ENCODE measurements at regions not wholly inside any gene's neighbourhood (a gene's known extent, or its start where the extent isn't known, plus 50 kb on each side); places are given as distances from the start of the nearest gene placed in this dataset.

GRCh38 chr6:22119500-22119899 lies 177.3 kb downstream of the PRL start:
- no peak overlapping the region for H3K4me3 Mint-ChIP-seq
- no peaks in the 10 kb centered on the region for H3K27me3 Mint-ChIP-seq
- 100% methylated on average over 1 of the region's 1 CpG for WGBS (ENCODE audit: insufficient coverage)
- Histone ChIP-seq H3K79me2 (ENCODE audit: control insufficient read depth, insufficient read depth, low read length) (no peaks in the 10 kb centered on the region), H3K4me1 (ENCODE audit: control insufficient read depth in 2 of 2, insufficient read depth in 2 of 2, low read length in 2 of 2) (no peaks in the 10 kb centered on the region), H2AFZ (ENCODE audit: insufficient read depth, low read depth, low read length, poor library complexity, severe bottlenecking) (no peak overlapping the region), H3K27me3 (replicated peaks in 1 of 4; ENCODE audit: control extremely low read depth in 1 of 4, control insufficient read depth in 3 of 4, insufficient read depth in 4 of 4, low read length in 3 of 4) (no peaks in the 10 kb centered on the region), H3K36me3 (replicated peaks in 1 of 2; ENCODE audit: control extremely low read depth in 1 of 2, control insufficient read depth in 1 of 2, extremely low read depth in 1 of 2, insufficient read depth in 2 of 2, low read length in 1 of 2) (no peaks in the 10 kb centered on the region), H3K27ac (ENCODE audit: low read length in 2 of 2) (no peak overlapping the region), H3K4me3 (ENCODE audit: control extremely low read depth in 1 of 5, extremely low read depth in 1 of 5, insufficient read depth in 1 of 5, low read depth in 2 of 5, low read length in 4 of 5) (no peak overlapping the region), H3K9me3 (ENCODE audit: control extremely low read depth in 1 of 3, control insufficient read depth in 2 of 3, insufficient read depth in 1 of 3, low read length in 2 of 3) (peaks cover 0 to 3% (median 0%) of the 10 kb centered on the region in 3 donors), H4K20me1 (ENCODE audit: control insufficient read depth, insufficient read depth, low read length, poor library complexity, severe bottlenecking) (no peaks in the 10 kb centered on the region), H3K9ac (ENCODE audit: low read length) (no peak overlapping the region), H3K4me2 (replicated peaks; ENCODE audit: low read depth, low read length, poor library complexity, severe bottlenecking) (no peak overlapping the region)
- H3K9me3 Mint-ChIP-seq (ENCODE audit: insufficient read depth): no peaks in the 10 kb centered on the region
- TF ChIP-seq, protein P1, sequence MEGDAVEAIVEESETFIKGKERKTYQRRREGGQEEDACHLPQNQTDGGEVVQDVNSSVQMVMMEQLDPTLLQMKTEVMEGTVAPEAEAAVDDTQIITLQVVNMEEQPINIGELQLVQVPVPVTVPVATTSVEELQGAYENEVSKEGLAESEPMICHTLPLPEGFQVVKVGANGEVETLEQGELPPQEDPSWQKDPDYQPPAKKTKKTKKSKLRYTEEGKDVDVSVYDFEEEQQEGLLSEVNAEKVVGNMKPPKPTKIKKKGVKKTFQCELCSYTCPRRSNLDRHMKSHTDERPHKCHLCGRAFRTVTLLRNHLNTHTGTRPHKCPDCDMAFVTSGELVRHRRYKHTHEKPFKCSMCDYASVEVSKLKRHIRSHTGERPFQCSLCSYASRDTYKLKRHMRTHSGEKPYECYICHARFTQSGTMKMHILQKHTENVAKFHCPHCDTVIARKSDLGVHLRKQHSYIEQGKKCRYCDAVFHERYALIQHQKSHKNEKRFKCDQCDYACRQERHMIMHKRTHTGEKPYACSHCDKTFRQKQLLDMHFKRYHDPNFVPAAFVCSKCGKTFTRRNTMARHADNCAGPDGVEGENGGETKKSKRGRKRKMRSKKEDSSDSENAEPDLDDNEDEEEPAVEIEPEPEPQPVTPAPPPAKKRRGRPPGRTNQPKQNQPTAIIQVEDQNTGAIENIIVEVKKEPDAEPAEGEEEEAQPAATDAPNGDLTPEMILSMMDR (IDR thresholded peaks at IDR 0.05): no peak
- TF ChIP-seq EZH2 (IDR thresholded peaks at IDR 0.05; ENCODE audit: borderline replicate concordance, insufficient read depth, low read depth, low read length, poor library complexity, severe bottlenecking): no peak
- no peaks in the 10 kb centered on the region for H3K4me1 Mint-ChIP-seq
- CTCF ChIA-PET: no interaction called here
- DNase-seq (no peak), ATAC-seq (ENCODE audit: low read depth) (no peak)
- intact Hi-C loops (cut with micrococcal nuclease): no loop called here
- POLR2A ChIA-PET: no interaction called here
- no peak overlapping the region for H3K27ac Mint-ChIP-seq

DNA sequence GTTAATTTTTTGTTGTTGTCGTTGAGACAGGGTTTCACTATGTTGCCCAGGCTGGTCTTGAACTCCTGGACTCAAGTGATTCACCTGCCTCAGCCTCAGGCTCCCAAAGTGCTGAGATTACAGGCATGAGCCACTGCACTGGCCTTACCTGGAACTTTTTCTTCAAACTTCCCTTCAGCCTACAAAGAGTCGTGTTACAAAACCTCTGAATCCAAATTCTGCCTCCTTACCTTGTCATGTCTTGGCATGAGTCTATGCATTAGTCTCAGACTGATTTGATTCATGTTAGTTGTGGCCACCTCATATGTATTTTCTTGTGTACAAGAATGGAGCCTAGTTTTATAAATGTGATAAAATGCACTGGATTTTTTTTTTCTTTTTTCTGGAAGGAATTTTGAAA lies 172.1 kb downstream of the PRL start:
- Histone ChIP-seq H4K20me1 (ENCODE audit: control insufficient read depth, insufficient read depth, low read length, poor library complexity, severe bottlenecking) (no peaks in the 10 kb centered on the region), H3K4me1 (ENCODE audit: control insufficient read depth in 2 of 2, insufficient read depth in 2 of 2, low read length in 2 of 2) (no peaks in the 10 kb centered on the region), H3K4me3 (ENCODE audit: control extremely low read depth in 1 of 5, extremely low read depth in 1 of 5, insufficient read depth in 1 of 5, low read depth in 2 of 5, low read length in 4 of 5) (no peak overlapping the region), H3K79me2 (ENCODE audit: control insufficient read depth, insufficient read depth, low read length) (no peaks in the 10 kb centered on the region), H3K9me3 (ENCODE audit: control extremely low read depth in 1 of 3, control insufficient read depth in 2 of 3, insufficient read depth in 1 of 3, low read length in 2 of 3) (peaks cover 0 to 3% (median 2%) of the 10 kb centered on the region in 3 donors), H2AFZ (ENCODE audit: insufficient read depth, low read depth, low read length, poor library complexity, severe bottlenecking) (no peak overlapping the region), H3K36me3 (replicated peaks in 1 of 2; ENCODE audit: control extremely low read depth in 1 of 2, control insufficient read depth in 1 of 2, extremely low read depth in 1 of 2, insufficient read depth in 2 of 2, low read length in 1 of 2) (peaks cover 0 to 1% of the 10 kb centered on the region in 2 experiments), H3K27ac (ENCODE audit: low read length in 2 of 2) (no peak overlapping the region), H3K4me2 (replicated peaks; ENCODE audit: low read depth, low read length, poor library complexity, severe bottlenecking) (no peak overlapping the region), H3K27me3 (replicated peaks in 1 of 4; ENCODE audit: control extremely low read depth in 1 of 4, control insufficient read depth in 3 of 4, insufficient read depth in 4 of 4, low read length in 3 of 4) (no peaks in the 10 kb centered on the region), H3K9ac (ENCODE audit: low read length) (no peak overlapping the region)
- DNase-seq: no peak
- Mint-ChIP-seq H3K4me1 (no peaks in the 10 kb centered on the region), H3K27me3 (no peaks in the 10 kb centered on the region), H3K4me3 (no peak overlapping the region), H3K9me3 (ENCODE audit: insufficient read depth) (no peaks in the 10 kb centered on the region), H3K27ac (no peak overlapping the region)
- ATAC-seq (ENCODE audit: low read depth): no peak
- ChIA-PET POLR2A (no interaction called here), CTCF (no interaction called here)
- no peak for TF ChIP-seq EZH2 (IDR thresholded peaks at IDR 0.05; ENCODE audit: borderline replicate concordance, insufficient read depth, low read depth, low read length, poor library complexity, severe bottlenecking)
- TF ChIP-seq, protein P1 (IDR thresholded peaks at IDR 0.05): no peak
- WGBS (ENCODE audit: insufficient coverage): 80% methylated on average over 1 of the region's 2 CpGs
- intact Hi-C loops (cut with micrococcal nuclease): no loop called here

Measured in B cell (primary cell).